Effector CD4-positive, alpha-beta T cell (primary cell): ENCODE measurements at regions not wholly inside any gene's neighbourhood (a gene's known extent, or its start where the extent isn't known, plus 50 kb on each side); places are given as distances from the start of the nearest gene placed in this dataset.

Experiments
- DNase-seq: peaks from one replicate; pipeline ENCODE4 v3.0.0-alpha.2; 2020

DNA sequence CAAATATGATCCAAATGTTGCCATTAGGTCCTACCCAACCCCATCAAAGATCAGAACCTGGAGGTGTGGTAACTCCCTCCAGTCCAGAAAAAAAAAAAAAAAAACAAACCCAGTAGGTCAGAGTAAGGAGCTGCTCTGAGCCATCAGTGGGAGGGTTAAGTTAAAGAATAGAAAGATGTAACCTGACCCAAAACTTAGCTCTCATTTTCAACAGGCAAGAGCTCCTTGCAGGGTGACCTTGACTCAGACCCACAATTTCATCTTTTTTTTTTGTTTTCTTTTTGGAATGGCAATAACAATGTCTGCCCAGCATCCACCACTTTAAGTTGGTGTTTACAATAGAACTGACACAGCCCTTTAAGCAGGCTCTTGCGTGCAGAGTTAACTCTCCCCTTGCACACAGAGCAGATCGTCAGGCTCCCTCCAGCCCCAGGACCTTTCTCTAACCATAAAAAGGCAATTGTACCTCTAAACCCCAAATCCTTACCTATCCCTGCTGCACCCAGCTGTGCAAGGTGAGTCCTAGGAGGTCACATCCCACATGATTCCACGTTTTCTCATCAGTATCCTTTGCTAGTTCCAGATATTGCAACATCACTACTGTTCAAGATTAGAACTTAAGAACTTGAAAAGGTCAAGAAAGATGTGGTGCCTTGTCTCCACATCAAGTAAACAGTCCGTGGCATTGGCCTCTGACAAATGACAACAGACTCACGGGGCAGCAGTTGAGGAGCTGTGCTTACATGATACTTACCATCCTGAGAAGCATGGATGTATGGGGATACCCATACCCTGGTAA, 178.6 kb upstream of the EEA1 start:
- DNase-seq, result no peak

DNA sequence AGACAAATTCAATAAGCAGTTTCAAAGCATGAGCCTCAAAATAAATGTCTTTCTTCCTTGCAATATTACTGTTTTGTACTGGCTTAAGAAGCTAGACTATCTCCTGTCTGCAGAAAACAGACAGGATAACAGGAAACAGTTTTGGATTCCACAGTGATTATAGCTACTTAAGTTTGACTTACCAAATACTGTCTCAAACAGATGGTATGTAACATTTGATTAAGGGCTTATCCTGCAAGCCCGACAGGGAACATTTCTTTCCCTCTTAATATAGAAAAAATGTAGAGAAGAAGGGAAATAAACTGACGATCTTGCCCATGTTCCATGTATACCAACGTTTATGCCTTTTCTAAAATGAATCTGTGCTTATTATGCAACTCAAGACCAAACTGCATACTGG, 179.9 kb upstream of the EEA1 start:
- DNase-seq, result no peak

DNA sequence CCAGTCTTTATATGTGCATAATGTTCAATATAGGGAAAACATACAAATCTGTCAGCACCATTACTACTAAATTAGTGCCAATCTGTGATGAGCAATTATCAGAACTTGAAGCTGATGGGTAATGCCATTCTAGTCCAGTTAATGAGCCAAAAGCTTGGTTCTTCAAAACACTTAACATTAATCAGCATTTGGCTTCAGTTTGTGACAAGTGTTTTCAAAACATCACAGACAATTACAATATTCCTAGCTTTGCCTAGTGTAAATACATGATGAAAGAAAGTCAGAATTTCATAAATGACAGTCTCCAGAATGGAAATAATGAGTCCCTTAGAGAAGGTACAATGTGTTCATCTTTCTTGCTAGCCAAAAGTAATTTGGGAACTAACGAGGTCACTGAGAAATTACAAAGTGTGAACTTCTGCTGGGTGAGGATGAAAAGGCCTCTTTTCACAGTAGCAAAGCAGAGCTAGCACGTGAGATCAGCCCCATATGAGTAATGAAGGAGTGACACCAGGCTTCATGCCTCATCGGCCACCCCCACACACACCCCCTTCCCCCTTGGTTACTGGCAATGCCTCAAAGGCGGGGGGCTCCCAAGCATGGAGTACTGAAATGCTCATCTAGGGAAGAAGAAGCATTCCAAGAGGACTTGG, 180.6 kb upstream of the EEA1 start:
- no peak for DNase-seq

DNA sequence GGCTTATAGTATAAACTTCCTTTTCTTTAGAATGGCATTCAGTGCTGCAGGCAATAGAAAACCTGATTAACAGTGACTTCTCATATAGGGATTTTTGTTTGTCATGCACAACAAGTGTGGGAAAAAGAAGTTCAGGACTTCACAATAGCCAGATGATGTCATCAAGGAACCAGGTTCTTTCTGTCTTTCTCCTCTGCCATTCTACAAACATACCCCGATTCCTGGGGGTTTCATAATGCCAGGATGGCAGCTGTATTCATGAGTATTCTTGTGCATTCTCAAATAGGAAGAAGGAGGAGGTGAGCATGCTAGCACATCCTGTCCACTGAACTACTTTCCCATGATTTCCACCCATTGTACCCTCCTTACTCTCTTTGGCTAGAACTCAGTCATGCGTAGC, 182.7 kb upstream of the EEA1 start:
- DNase-seq, result no peak

DNA sequence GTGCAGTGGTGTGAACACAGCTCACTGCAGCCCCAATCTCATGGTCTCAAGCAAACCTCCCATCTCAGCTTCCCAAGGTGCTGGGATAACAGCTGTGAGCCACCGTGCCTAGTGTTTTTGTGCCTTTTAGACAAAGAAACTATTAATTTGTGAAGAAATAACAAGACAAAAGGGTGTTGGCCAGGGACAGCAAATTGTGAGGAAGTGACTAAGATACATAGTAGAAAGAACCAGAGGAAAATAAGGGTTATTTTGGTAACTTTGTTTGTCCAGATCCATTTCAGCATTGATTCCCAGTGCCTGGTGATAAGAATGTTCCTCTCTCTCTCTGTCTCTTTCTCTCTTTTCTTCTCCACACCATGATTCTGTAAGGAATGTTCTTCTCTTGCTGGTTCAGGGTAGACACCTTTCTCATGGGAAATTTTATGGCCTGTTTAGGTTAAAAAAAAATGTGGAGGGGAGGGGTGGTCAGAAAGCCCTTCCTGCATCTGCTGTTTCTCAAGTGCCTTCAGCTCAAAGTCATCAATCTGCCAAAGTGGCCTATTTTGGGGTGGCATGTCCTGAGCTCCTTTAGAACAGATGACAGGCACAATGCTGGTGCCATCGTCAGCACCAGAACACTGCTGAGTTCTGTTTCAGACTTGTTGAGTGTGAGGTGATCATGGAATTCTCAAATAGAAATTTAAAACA, 184.4 kb upstream of the EEA1 start:
- DNase-seq, result no peak

DNA sequence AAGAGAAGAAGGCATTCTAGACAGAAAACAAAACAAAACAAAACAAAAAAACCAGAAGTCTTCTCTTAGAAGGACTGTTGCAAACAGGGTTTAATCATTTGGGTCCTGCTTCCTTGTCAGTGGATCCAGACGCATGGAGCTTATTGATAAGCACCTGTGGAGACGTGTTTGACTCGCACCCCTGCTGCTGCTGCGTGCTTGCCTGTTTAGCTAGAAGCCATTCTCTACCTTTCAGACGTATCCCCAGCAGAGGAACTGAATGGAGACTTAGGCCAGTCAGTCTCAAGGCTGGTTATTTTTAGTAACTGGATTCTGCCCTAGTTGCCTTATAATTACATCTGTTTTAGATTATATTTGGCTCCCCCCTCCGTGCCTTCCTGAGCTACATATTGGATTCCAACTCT, 186.1 kb upstream of the EEA1 start:
- DNase-seq, result no peak

DNA sequence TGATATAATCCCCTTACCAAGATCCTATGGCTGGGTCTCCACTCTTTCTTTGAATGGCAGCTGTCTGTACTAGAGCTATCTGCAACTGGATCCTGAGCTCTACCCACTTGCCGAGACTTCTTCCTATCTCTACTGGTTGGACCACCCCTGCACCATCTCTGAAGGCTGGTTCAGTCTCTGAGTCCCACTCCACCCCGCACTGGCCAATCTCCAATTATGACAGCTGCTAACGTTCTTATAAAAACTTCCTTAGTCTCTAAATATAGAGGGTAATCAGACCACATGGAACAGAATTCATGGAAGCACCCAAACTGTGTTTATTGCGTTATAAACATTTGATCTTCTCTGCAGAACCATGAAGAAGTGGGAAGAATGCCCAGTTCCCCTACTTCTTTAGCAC, 186.6 kb upstream of the EEA1 start:
- no peak for DNase-seq

DNA sequence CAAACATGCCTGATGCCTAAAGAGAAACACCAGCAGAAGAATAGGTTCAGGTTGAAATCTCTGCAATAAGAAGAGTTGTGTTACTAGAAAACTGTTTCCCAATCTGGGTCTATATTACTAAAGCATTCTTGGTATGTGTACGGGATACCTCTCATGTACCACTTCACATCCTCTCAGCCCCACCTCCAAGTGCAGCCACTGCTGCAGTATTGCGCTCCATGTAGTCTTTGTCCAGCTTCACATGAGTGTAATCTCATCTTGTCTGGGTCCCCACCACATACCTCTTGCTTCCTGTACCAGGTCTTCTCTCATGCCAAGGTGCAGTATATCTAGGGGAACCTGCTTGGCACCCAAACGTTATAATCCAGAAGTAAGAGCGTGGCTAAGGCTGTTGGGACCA, 187.5 kb upstream of the EEA1 start:
- no peak for DNase-seq

DNA sequence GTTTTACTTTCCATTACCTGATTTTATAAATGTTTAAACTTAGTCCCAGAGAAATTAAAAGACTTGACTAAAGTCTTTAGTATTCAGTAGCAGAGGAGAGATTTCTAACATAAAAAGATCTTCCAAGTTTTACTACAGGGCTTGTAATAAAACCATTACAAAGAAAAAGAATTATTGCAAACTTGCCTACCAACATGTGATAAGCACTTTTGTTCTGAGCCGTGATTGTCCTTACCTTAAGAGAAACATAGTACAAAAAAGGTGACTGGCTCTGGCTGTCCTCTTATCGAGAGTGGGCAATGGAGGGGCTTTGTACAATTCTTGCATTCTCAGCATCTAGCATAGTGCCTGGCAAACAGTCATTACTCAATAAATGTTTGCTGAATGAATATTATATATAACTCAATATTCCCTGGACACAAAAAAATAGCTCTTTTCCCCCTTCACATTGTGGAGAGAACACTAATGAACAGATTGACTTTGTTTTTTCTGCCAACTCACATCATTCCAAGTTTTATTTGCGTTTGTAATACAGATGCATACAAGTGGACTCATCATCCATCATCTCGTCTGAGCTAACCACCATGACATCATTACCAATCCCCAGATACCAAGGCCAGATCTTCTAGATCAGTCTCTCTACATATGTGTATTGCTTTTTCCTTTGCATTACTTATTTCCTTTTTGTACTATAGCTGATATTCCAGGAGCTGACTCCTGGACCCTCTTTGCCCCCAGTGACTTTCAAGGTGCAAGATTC, 192.8 kb upstream of the EEA1 start:
- DNase-seq, result no peak

DNA sequence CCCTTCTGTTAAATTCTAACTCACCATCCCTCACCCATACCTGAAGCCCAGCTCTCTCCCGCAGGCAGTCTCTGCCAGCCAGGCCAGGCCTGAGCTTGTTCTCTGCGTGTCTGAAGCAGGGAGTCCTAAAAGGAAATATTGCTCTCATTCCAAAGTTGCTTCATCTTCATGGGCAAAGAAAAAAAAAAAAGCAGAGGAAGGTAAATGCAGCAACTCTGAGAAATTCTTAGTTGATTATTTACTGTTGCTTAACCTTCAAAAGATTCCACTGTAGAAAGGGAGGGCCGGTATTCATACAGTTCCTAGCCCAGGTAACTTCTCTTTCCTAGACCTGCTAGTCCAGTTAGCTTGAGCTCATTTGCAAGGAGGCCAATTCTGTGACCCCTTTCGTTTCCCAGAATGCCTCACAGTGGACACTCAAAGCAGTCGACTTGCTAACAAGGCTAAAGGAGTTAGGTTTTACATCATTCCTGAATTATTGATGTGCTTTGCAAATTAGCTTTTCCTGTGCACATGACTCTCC, 193.5 kb upstream of the EEA1 start:
- no peak for DNase-seq

DNA sequence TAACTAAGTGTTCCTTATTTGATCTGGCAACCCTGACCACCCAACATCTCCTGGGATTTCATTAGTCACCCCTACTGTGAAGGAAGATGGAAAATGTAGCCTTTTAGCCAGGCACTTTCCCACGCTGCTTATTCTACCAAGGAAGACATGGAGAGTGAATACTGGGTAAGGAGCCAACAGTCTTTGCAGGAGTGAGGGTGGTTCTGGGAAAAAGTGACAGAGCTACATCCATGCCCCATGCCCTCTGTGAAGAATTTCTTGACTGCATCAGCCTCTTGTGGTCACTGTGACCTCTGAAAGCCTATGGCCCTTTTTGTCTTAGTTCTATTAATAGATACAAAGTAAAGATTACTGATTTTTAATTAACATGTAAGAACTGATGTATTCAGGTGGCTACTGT, 196.0 kb upstream of the EEA1 start:
- DNase-seq, result no peak

DNA sequence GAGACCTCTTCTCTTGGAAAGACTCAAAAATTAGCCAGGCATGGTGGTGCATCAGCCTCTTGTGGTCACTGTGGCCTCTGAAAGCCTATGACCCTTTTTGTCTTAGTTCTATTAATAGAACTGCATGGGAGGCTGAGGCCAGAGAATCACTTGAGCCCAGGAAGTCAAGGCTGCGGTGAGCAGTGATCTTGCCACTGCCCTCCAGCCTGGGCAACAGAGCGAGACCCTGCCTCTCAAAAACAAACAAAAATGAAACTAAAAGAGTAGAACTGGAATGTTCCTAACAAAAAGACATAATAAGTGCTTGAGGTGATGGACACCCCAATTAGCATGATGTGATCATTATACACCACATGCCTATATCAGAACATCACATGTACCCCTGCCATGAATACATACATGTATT, 197.0 kb upstream of the EEA1 start:
- no peak for DNase-seq

DNA sequence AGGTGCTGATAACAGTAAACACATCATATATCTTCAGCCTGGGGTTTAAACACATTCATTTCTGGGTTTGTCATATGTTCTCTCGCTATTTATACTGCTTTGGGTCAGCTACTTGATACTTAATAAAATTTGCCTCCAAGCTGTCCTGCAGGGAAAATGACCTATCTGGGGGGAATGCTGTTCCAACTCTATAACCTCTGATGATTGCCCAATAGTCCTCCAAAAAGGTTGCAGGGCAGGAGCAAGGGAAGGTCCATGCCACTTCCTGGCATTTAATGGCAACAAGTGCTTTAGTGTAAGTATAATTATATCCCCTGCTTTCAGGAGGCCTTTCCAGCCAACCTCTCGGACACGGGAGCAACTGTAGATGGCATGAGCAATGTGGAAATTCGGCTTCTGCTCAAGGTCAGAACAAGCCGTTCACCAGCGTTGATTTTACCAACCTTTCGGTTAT, 198.0 kb upstream of the EEA1 start:
- DNase-seq, result no peak

DNA sequence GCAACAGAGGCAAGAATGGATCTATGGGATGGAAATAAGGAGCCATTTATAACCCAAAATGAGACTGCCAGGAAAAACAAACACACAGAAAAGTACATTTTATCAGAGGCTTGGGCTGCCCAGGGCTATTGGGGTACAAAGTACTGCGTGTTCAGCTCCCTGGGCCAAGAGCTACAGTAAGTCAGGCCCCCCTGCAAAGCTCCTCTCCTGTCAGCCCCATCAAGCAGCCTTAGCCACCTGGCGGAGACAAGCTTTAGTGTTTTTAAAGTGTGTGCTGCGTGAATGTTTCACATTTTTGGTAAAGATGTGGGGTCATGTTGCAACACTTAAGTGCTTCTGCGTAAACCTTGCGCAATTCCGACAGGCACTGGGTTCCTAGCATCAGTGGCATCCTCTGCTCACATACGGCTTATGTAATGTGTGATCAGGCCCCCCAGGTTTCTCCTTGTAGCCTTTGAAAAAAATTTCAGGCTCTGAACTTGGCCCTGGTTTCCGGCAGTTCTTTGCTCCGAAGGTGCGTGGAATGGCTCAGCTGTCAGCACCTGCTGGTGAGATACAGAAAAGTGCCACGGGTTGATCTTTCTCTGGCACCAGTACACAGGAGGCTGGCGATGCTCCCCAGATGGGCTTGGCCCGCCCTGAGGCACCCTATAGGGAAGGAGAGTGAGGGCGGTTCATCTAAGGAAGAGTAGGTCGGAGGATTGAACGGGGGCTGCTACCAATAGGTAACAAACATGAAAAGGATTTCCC, 198.7 kb upstream of the EEA1 start:
- no peak for DNase-seq

DNA sequence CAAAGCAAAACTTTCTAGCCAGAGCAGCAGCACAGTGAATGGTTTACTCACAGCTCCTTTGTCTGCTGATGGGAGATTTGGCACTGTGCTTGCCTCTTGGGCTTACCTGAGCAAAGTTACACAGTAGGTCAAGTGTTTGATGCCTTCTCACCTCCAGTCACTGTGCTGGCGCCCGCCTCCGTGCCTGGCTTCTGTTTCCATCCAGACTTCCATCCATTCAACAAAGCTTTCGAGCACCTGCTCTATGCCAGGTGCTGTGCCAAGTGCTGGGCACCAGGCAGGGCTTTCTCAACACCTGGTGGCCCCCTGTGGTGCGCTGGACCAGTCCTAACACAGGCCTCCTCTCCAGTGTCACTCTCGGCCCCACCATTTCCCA, 199.2 kb upstream of the EEA1 start:
- DNase-seq, result no peak

DNA sequence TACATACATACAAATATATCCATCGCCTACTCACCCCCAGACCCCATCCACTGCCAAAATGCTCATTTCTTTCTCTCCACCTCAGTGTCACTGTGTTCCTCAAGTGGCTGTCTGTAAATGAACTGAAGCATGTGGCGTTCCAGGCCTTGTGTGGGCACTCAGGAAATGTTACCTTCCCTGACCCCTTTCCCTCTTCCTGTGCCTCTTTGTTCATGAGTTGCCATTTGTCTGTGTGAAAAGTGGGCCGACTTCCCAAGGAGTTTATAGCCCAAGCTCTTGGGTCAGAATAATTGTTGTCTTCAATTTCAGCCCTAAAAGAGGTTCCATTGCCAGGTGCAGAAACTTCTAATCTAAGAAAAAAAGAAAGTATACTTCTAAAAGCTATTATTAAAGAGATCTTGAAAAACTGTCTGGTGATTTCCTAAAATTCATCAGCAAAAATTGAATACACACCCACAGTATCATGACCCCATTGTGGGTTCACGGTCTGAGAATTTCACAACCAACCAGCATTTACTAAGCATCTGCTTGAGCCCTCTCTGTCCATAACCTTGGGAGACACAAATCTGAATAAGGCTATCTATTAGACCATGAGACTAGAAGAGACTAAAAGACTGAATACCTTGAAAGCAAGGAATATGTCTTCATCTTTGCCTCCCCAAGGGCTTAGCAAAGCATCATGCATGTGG, 201.4 kb upstream of the EEA1 start:
- DNase-seq, result no peak

DNA sequence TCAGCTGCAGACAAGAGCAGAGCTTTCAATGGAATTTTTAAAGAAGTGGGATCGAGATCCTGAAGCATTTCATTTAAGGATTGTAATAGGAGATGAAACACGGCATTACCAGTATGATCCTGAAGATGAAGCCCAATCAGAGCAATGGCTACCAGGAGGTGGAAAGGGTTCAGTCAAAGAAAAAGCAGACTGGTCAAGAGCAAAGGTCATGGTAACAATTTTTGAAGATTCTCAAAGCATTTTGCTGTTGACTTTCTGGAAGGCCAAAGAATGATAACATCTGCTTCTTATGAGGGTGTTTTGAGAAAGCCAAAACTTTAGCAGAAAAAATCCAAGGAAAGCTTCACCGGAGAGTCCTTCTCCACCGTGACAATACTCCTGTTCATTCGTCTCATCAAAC, 204.3 kb upstream of the EEA1 start:
- no peak for DNase-seq

DNA sequence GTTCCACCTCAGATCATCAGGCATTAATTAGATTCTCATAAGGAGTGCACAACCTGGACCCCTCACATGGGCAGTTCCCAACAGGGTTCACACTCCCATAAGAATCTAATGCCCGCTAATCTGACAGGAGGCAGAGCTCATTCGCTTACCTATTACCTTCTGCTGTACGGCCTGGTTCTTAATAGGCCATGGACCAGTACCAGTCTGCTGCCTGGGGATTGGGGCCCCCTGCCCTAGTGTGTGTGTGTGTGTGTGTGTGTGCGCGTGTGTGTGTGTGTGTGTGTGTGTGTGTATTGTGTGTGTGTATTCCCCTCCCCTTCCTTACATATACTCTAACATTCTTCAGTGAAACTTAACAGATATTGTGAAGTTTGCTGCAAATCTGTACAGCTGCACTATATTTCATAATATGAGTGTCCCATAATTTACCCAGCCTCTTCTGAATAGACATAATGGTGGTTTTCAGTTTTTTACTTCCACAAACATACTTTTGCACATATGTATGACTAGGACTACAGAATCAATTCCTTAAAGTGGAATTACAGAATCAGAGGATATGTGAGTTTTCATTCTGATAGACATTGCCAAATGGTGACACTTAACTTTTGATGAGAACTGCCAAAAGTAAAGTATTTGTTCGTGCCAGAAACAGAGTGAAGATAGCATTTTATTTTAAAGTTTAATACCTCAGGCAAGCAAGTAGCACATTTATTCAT, 205.2 kb upstream of the EEA1 start:
- no peak for DNase-seq

DNA sequence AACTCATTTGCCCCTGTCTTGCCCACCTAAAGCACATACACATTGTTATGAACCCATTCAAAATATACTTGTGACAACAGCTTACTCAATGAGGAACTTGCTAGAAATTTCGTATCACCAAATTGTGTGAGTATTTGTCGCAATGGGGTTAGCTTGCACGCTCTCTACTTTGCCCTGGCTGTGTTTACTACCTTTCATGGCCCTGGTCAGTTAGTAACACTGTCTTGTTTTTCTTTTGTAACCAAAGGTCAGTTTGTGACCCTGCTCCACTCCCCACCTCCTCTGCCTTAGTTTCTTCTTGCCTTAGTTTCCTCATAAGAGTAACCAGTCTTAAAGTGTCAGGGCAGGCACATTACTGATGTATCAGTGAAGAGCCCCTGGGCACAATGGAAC, 205.8 kb upstream of the EEA1 start:
- no peak for DNase-seq

DNA sequence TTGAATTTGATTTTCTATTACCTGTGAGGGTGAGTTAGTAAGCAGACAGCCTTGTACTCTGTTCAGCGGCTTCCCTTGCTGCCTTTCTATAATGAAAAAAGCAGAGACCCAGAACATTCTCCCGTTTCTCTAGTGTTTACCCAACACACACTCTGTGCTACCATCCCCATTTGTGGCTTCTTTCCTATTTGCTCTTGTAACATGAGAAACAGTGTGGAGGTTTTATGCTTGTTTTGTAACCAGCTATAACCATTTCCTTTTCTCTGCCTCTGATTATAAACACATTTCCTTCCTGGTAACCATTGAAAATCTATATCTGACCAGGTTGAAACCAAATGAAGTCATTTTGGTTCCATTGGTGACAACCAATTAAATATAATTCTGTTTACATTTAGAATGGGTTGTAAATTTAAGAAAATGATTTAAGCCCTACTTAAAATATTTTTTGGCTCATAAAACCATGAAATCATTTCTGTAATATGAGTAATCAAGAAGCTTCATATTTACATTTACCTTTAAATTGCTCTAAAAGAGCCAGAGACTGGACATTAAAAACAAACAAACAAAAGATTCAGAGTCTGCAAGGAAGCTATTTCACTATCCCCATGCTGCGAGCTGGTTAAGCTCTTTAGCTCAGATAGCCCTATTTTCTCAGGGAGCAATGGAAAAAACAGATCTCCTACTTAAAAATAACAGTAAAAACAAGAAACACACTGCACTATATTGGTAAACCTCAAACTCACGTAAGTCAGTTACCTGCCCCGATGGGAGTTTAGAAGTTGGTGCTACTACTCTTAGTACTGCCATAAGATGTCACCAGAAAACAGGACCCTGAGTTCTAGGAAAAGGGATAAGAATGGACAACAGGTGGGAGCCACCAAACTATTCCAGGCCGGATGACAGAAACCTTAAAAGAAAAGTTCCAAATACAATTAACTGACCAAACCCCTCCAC, 206.5 kb upstream of the EEA1 start:
- no peak for DNase-seq
